ENCODE measurements at regions not wholly inside any gene's neighbourhood (a gene's known extent, or its start where the extent isn't known, plus 50 kb on each side); places are given as distances from the start of the nearest gene placed in this dataset.

GRCh38 chr16:17776465-17776864, 305.7 kb upstream of the XYLT1 start:
- TF ChIP-seq EZH2 (IDR thresholded peaks at IDR 0.05; ENCODE audit: borderline replicate concordance, insufficient read depth, low read depth, low read length, poor library complexity, severe bottlenecking) (no peak), CTCF (IDR thresholded peaks at IDR 0.05) (no peak)

Measured in B cell (primary cell).